H4 (cell line): ENCODE measurements at regions not wholly inside any gene's neighbourhood (a gene's known extent, or its start where the extent isn't known, plus 50 kb on each side); places are given as distances from the start of the nearest gene placed in this dataset.
A peak's percentile ranks its signal among the peaks of the same experiment; 100 is the strongest.
"Not testable (repeated sequence)": the region's sequence is repeated elsewhere in the genome, so short reads cannot be mapped to it uniquely, and the experiment has no call there.

Source experiments
- DNase-seq: peaks from one replicate; pipeline ENCODE4 v3.0.0-alpha.2; 2015; ENCODE audit warnings: low spot score

- no peak for DNase-seq
Observed at GRCh38 chr4:176571206-176571605, 221.5 kb downstream of the VEGFC start.

- DNase-seq, result no peak
Observed at GRCh38 chr4:176575141-176575730, 217.5 kb downstream of the VEGFC start.

- DNase-seq, result peak; percentile 63
Observed at GRCh38 chr4:176579226-176579625, 213.5 kb downstream of the VEGFC start.

GRCh38 chr4:176583278-176583677 lies 209.4 kb downstream of the VEGFC start:
- DNase-seq, result no peak

GRCh38 chr4:176584031-176584606 lies 208.6 kb downstream of the VEGFC start:
- no peak for DNase-seq

GRCh38 chr4:176587920-176588319 lies 204.8 kb downstream of the VEGFC start:
- peak; percentile 10 for DNase-seq

GRCh38 chr4:176588436-176588835 lies 204.3 kb downstream of the VEGFC start:
- no peak for DNase-seq

- DNase-seq, result no peak
Observed at GRCh38 chr4:176592976-176593670, 199.6 kb downstream of the VEGFC start.

GRCh38 chr4:176593943-176594342 lies 198.8 kb downstream of the VEGFC start:
- DNase-seq, result no peak

- DNase-seq, result no peak
Observed at GRCh38 chr4:176595257-176595656, 197.5 kb downstream of the VEGFC start.

- peak; percentile 65 for DNase-seq
Observed at GRCh38 chr4:176601124-176601523, 191.6 kb downstream of the VEGFC start.

GRCh38 chr4:176607807-176608206 lies 184.9 kb downstream of the VEGFC start:
- no peak for DNase-seq

- no peak for DNase-seq
Observed at GRCh38 chr4:176608346-176608745, 184.4 kb downstream of the VEGFC start.

- no peak for DNase-seq
Observed at GRCh38 chr4:176610594-176610993, 182.1 kb downstream of the VEGFC start.

GRCh38 chr4:176611381-176611780 lies 181.3 kb downstream of the VEGFC start:
- DNase-seq, result no peak

GRCh38 chr4:176611951-176612350 lies 180.8 kb downstream of the VEGFC start:
- DNase-seq, result no peak

- DNase-seq, result no peak
Observed at GRCh38 chr4:176614793-176615192, 177.9 kb downstream of the VEGFC start.

GRCh38 chr4:176616151-176616550 lies 176.6 kb downstream of the VEGFC start:
- DNase-seq, result no peak

GRCh38 chr4:176618138-176618537 lies 174.6 kb downstream of the VEGFC start:
- DNase-seq, result no peak

- no peak for DNase-seq
Observed at GRCh38 chr4:176619430-176619829, 173.3 kb downstream of the VEGFC start.

GRCh38 chr4:176622251-176622948 lies 170.3 kb downstream of the VEGFC start:
- peak; percentile 12 for DNase-seq

GRCh38 chr4:176624983-176625610 lies 167.6 kb downstream of the VEGFC start:
- DNase-seq, result not testable (repeated sequence)
